NCI-H2171 treated with DMSO at 0.1 percent for 48 hours (cell line): ENCODE measurements at regions not wholly inside any gene's neighbourhood (a gene's known extent, or its start where the extent isn't known, plus 50 kb on each side); places are given as distances from the start of the nearest gene placed in this dataset.

Experiments
- DNase-seq: peaks from one replicate; lab custom pipeline; 2025; lab: John Stamatoyannopoulos, UW

DNA sequence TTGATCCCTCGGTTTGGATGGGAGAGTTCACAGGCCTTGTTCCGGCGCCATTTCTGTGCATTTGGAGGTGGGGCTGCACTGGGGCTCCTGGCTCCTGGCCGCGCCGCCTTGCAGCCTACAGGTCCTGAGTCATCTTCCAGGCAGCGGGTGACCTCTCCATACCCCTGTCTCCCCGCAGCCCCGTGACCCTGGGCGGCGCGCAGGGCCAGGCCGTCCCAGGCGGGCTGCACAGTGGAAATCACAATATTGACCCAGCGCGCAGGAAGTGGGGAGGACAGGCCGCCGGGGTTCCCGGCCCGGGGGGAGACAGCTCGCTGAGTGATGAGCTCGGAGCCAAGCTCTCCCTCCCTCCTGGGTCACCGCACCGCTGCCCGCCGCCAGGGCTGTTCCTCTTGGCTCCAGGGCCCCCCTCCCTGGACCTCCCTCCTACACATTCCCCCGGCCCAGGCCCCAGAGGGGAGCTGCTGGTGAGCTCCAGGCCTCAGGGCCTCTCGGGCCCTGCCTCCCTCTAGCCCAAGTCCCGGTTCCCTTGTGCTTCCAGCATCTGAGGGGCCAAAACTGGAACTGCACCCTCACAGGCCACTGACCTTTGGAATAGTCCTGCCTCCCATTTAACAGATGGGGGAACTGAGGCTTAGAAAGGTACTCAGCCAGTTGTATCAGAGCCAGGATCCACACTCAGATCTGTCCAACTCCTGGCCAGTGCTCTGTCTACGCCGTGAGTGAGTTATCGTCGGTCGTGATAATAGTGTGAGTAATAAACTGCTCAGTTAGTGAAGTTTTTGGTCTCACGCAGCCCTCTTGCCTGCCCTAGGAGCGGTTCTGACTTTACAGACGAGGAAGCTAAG lies 142.9 kb upstream of the WNT4 start:
- no peak for DNase-seq

DNA sequence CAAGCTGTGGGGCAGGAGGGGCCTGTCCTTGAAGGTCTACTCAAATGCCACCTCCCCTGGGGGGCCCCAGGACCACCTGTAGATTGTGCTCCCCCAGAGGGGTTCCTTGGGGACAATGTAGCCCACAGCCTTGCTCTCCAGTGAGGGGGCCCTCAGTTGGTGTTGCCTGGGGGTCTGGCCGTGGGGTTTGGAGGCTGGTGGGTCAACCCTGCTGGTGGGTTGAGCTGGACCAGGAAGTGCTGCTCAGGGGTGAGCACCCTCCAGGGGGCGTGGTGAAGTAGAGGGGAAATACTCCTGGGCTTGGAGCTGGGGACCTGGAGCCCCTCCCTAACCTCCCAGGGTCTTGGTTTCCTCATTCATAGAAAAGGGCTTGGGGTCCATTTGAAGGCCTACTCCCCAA lies 143.6 kb upstream of the WNT4 start:
- no peak for DNase-seq

DNA sequence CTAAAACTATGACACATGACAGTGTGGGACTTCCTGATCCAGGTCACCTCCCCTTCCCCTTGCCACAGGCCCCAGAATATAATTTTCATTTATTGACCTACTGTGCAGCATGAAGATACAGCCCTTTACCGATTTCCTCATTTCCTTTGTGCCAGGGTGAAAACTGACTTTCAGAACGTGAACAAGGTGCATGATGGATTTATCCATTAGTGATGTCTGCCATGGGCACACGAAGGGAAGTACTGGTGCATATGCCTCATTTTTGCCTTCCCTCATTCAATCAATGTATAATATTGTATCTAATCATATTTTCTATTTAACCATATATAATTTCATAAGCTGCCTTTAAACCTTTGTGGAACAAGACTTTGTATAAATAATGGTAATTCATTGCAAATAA lies 144.4 kb upstream of the WNT4 start:
- DNase-seq = no peak

DNA sequence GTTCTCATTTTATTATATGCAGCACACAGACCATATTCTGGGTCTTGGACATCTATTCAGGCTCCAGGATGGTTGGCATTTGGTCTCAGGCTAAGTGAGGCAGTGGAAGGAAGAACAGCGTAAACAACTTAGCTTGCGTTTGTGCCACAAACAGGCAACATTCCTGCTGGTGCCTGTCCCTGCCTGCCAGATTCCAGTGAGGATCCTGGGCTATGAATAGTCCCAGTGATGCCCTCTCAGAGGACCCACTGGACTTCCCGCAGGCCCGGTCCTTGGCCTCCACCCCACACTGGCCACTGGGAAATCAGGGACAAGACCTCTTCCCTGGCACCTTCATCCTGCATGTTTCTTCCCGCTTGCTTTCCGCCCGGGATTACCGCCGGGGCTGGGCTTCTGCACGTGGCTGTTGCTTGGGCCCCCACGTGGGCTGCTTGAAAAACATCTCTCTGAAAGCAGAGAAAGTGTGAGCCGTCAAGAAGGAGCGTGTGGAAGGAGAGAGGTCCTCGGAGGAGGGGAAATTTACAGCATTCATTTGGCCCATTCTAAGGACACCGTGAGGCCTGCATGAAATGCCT lies 145.1 kb upstream of the WNT4 start:
- no peak for DNase-seq

DNA sequence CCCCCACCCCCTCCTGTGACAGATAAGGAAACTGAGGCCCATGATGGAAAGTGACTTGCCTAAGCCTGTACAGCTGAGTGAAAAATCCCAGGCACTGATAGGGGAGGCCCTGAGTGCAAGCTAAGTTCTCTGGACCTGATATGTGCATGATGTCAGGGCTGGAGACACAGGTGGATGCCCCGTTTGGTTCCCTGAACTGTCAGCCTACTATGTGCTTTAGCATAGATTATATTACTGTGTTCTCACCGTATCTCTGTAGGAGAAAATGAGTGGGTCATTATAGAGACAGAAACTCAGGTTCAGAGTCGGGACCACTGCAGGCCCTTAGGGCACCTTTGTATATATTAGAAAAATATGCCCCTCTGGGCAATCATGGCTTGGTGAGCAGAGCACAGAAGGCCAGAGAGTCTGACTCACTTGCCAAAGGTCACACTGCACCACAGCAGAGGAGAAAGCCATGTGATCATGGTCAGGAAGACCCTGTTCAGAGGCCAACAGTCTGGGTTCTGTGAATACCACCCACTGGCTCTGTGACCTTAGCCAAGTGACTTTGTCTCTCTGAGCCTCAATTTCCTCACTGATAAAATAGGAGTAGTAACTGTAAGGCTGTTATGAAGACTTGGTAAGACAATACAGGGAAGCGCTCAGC lies 145.8 kb upstream of the WNT4 start:
- DNase-seq = no peak

DNA sequence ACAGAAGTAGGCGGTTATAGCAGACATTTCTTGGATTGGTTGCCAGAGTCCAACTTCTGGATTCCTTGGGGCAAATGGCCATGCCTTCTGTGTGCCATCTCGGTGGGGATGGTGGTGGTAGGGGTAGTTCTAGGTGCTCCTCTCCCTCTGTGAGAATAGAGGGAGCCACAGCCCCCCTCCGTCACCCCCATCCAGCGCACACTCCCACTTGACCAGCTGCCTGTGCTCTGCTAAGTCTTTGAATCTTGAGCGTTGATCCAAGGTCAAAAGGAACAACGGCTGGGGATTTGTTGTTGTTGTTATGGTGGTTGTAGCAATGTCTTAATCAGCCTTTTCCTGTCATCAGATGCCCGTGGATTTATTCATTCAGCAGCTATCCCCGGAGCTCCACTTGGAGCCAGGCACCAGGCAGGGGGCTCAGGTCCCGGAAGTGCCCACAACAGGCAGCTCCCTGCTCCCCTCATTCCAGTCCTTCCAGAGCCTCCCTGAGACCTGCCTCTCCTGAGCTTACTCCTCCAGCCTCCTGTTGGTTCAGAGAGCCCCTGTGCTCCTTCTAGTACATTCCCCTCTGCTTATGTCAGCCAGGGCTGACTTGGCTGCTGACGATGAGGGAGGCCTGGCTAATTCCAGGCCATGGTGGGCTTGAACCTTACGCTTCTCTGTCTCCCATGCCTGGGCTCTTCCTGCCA lies 146.6 kb upstream of the WNT4 start:
- DNase-seq = no peak

DNA sequence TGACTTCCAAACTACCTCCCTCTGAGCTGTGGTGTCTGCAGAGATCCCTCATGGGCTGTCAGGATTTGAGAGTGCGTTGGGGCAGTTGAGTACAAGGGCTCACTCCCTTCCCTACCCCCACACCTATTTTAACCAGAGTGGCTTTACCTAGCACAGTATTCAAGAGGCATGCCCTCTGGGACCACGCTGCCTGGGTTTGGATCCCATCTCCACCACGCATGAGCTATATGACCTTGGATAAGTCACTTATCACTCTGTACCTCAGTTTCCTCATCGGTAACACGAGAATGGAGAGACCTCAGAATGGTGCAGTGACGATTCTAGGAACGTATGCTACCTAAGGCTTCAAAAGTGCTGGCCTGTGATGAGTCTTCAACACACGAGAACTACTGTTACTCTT lies 147.3 kb upstream of the WNT4 start:
- no peak for DNase-seq

DNA sequence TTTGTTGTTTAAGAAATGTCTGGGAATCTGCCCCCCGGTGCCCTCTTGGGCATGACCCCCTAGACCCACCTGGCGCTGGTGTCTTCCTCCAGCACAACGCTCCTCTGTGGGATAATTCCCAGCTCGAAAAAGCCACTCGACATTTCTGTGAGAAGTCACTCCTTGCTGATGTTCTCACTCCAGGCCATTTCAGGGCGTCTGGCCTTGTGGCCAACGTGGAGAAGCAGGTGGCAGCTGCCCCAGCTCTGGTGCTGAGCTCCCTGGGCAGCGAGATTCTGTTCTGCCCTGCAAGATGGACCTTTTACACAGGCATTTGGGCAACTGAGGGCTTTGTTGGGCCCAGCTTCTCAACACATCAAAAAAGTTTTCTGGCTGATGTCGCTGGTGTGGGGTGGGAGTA lies 147.7 kb upstream of the WNT4 start:
- no peak for DNase-seq

DNA sequence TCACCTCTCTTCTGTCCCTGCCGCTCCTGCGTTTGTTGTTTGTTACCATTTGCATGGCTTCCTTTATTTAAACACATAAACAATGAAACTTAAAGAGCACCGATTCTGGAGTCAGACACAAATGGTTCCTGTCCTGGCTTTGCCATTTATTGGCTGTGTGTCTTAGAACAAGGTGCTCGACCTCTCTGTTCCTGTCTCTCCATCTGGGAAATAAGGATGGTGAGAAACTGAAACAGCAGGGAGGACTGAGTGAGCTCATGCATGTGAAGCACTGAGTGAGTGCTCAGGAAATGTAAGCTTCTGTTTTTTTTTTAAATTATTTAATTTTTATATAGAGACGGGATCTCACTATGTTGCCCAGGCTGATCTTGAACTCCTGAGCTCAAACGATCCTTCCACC lies 148.2 kb upstream of the WNT4 start:
- DNase-seq = no peak

DNA sequence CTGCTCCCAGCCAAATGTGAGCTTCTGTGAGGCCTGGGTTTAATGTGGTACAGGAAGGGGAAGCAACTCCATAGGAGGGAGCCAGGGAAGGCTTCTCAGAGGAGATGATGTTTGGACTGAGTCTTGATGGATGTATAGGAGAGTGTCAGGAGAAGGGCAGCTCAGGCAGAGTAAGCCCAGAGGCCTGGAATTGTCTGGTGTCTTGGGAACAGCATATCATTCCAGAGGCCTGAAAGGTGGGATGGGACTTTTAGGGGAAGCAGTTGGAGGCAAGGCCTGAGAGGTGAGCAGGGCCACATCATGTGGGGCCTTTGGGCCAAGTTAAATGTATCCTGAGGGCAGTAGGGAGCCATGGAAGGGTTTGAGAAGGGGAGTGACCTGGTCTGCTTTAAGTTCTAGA lies 148.6 kb upstream of the WNT4 start:
- no peak for DNase-seq

DNA sequence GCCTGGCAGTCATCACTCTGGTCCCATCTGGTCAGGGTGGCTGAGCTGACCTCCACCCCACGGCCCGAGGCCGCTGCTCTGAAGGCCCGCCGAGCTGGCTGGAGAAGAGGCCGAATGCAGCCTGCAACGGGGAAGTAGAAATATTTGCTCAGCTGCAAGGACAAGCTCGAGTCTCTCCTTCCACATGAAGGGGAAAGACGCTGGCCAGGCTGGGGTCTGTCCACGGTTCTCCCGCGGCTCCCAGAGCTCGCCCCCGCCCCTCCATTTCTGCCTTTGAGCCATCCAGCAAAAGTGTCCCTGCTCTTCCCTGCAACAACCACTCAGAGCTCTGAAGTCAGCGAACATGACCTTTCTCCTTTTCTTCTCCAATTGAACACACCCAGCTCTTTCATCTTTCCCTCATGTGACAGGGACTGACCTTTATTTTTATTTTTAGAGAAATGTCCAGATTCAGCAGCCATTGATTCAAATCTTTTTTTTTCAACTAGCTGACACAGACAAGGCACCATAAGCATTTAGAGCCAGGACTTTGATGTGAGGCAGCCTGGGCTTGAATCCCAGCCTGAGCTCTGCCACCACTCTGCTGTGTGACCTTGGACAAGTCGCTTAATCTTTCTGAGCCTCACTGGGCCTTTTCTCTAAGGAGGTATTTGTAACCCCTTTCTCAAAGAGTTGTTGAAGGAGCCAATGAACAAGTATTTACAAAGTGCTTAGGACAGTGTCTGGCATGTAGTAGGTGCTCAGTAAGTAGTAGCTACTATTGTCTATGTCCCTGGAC lies 149.3 kb upstream of the WNT4 start:
- DNase-seq = no peak

DNA sequence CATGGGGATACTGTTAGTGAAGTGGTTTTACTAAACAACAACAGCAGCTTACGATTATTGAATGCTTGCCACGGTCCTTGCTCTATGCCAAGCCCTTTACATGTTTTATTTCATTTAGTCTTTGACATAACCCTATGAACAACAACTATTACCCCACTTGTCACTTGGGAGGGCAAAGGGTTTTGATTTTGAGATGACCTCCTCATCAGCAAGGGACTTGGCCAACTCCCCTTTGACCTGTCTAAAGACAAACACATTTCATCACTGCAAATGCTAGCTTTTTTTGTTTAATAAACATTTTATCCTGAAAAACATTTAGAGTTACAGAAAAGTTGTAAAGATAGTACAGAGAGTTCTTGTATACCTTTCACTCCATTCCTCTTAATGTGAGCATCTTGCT lies 152.5 kb upstream of the WNT4 start:
- DNase-seq = no peak

DNA sequence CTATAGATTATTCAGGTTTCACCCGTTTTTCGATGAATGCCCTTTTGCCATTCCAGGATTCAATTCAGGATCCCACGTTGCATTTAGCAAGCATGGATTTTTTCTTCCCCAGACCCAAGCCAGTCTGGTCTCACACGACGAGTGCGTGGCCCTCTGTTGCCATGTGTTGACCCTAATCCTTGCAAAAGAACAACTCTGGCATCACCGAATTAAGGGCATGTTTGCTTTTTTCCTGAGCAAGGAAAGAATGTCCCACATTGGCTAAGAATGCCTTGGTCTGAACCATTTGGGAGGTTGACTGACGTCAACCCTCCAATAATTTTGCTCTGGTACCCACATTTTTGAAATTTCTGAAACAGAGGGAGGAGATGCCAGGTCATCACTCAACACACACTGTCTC lies 153.0 kb upstream of the WNT4 start:
- no peak for DNase-seq

DNA sequence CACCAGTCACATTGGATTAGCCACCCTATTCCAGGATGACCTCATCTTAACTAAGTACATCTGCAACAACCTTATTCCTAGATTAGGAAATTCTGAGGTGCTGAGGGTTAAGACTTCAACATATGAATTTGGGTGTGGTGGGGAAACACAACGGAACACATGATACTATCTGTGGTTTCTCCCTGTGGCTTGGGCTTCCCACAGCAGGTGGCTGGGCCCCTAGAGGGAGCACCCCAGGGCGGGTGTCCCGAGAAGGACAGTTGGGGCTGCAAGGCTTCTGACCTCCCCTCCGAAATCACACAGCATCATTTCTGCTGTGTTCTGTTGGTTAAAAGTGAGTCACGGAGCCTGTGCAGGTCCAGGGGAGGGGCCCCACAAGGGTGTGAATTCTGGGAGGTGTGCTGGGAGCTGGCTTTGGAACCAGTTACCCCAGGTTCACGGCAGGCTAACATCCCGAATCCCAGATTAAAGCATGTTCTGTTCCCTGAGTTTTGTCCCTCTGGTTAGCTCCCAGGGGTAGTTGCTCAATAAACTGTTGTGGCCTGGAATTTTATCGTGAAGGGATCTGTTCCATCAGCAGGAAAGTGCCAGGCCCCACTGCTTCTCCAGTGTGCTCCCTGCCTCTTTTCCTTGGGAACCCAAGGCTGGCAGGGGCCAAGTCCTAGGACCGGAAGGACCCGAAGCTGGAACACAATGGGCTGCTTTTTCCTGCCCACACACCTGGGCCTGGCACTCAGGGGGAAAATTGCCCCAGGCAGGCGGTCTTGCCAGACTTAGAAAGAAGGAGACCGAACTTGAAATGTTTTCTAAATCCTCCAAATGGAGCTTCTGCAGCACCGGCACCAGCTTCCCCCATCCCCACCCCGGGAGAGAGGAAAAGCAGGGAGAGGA lies 154.0 kb upstream of the WNT4 start:
- DNase-seq = no peak

DNA sequence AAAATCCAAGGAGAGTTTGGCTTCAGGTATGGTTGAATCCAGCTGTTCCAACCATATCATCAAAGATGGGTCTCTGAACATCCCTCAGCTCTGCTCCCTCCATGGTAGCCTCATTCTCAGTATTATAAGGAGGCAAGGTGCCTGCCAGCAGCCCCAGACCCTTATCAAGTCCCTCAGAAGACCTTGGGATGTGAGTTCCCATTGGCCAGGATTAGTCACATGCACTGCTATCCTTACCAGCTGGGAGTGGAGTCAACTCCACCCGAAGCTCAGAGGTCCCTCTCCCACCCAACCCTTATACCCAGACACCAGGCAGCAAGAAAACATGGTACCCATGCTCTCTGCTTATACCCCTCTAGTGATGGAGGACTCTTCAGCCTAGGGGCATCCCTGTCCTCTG lies 153.7 kb upstream of the ZBTB40 start:
- peak; percentile 89 for DNase-seq

DNA sequence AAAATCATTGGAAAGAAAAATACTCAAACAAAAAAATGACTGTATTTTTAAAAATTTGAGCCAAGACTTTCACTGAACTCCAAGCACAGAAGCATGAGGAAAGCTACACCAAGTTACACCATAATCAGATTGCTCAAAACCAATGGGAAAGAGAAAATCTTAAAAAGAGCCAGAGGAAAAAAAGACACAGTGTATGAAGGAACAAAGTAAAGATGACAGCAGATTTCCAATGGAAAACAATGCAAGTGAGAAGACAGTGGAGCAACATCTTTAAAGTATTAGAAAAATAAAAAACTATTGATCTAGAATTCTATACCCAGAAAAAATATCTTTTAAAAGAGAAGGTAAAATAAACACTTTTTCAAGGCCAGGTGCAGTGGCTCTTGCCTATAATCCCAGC lies 147.8 kb upstream of the ZBTB40 start:
- DNase-seq = no peak

DNA sequence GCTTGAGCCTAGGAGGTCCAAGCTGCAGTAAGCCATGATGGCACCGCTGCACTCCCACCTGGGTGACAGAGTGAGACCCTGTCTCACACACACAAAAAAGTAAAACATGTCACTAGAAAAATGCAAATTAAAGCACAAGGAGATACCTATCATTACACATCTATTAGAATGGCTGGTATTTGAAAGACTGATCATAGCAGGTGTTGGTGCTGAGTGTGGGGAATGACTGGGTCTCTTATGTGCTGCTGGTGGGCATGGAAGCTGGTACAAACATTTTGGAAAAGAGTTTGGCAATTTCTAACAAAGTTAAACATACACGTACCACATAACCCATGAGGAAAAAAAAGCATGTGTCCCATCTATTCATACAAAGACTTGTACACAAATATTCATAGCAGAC lies 142.1 kb upstream of the ZBTB40 start:
- DNase-seq = no peak

DNA sequence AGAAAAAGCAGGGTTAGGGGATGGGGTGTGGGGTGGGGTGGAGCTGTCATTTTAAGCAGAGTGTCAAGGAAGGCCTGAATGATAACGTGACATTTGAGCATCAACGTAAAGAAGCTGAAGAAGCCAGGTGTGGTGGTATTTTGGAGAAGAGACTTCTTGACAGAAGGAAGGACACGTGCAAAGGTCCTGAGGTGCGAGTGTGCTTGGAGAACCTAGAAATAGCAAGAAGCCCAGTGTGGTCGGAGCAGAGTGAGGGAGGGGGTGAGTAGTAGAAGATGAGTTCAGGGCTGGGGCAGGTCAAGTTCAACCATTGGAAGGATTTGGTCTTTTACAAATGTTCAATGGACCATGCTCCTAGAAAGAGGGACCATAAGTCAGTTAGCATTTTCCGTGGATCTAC lies 140.2 kb upstream of the ZBTB40 start:
- no peak for DNase-seq

DNA sequence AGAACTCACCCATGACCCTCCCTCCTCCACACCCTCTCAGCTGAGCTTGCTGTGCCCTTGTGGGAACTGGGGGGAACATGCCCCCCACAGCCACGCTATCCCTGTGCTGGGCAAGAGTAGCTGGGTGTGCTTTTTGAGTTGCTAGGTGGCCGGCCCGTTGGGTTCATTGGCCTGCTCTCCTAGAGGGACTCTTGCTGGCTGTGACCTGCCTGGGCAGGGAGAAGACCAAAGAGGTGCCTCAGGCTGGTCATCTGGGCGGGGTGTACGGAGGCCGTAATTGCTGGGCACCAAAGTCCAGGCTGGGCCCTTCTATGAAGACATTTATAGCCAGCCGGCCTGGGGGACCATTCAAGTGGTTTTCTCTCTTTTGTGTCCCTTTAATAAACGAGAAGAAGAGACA lies 138.3 kb upstream of the ZBTB40 start:
- DNase-seq = no peak

DNA sequence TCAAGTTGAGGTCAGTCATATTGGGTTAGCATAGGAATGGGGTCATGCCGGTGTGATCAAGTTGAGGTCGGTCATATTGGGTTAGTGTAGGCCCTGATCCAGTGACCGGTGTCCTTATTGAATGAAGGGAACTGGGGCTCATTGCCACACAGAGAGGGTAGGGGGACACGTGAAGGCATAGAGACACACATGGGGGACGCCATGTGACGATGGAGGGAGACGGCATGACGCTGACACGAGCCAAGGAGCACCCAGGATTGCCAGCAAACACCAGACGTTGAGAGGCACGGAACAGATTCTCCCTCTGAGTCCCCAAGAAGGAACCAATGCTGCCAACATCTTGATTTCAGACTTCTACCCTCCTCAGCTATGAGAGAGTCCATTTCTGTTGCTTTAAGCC lies 136.9 kb upstream of the ZBTB40 start:
- DNase-seq = no peak
